ENCODE measurements at regions not wholly inside any gene's neighbourhood (a gene's known extent, or its start where the extent isn't known, plus 50 kb on each side); places are given as distances from the start of the nearest gene placed in this dataset.

GRCh38 chr2:4900242-4900641, 791.9 kb upstream of the SOX11 start:
- no peak for DNase-seq (ENCODE audit: low read depth)
- Histone ChIP-seq H3K36me3 (ENCODE audit: control insufficient read depth, insufficient read depth, low read length) (no peaks in the 10 kb centered on the region), H3K4me3 (ENCODE audit: low read depth, low read length) (no peak overlapping the region), H3K27me3 (ENCODE audit: control insufficient read depth, insufficient read depth, low read length) (no peaks in the 10 kb centered on the region)
- TF ChIP-seq, protein P1, sequence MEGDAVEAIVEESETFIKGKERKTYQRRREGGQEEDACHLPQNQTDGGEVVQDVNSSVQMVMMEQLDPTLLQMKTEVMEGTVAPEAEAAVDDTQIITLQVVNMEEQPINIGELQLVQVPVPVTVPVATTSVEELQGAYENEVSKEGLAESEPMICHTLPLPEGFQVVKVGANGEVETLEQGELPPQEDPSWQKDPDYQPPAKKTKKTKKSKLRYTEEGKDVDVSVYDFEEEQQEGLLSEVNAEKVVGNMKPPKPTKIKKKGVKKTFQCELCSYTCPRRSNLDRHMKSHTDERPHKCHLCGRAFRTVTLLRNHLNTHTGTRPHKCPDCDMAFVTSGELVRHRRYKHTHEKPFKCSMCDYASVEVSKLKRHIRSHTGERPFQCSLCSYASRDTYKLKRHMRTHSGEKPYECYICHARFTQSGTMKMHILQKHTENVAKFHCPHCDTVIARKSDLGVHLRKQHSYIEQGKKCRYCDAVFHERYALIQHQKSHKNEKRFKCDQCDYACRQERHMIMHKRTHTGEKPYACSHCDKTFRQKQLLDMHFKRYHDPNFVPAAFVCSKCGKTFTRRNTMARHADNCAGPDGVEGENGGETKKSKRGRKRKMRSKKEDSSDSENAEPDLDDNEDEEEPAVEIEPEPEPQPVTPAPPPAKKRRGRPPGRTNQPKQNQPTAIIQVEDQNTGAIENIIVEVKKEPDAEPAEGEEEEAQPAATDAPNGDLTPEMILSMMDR (IDR thresholded peaks at IDR 0.05; ENCODE audit: insufficient read depth, low read depth, low read length) = no peak
- POLR2A ChIA-PET = no interaction called here
- CTCF ChIA-PET = no interaction called here

DNA sequence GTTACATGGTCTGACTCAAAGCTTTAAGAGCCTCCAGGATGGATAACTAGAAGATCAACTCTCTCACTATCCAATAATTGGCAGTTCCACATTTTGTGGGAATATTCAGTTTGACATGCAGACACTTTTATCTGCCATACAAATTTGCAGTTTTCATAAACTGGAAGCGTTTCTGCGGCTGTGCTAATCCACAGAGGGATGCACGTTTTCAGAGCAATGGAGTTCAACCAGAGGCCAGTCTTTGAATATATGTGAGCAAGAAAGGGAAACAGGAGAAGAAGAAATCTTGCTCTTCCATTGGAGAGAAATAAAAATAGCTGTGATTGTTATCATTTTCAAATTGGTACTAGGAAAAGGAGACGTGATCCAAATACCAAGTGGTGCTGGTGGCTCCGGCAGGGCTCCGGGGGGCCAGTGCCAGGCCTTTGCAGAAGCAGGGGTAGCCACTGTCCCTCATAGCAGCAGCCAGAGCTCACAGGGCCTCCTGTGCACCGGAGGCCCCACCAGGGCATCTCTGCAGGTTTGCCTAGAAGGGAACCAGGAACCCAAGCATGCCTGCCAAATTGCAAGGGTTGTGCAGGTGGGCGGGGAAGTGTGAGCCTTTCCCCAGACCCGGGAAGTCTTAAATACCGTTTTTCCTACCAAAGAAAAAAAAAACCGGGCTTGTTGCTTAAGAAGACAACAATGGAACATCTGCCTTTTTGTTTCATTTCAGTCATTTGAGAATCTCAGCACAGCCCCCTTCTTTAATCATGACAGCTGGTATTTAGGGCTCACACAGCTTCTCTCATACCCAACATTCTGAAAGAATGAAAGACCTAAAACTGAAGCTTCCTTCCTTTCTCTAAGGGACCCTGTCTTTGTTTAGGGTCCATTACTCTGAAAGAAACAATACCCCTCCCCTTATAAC, 791.1 kb upstream of the SOX11 start:
- Histone ChIP-seq H3K27me3 (ENCODE audit: control insufficient read depth, insufficient read depth, low read length) (no peaks in the 10 kb centered on the region), H3K4me3 (ENCODE audit: low read depth, low read length) (no peak overlapping the region), H3K36me3 (ENCODE audit: control insufficient read depth, insufficient read depth, low read length) (no peaks in the 10 kb centered on the region)
- POLR2A ChIA-PET = no interaction called here
- DNase-seq (ENCODE audit: low read depth) = no peak
- TF ChIP-seq, protein P1 (IDR thresholded peaks at IDR 0.05; ENCODE audit: insufficient read depth, low read depth, low read length) = no peak
- CTCF ChIA-PET = interaction anchor here (0.6 kb wide), 1 partner anchor 31 kb away, joined by 3 read pairs; no protein-coding TSS in a partner anchor

- H3K27me3 ChIP-seq (ENCODE audit: control insufficient read depth, insufficient read depth, low read length) = no peaks in the 10 kb centered on the region
- no peaks in the 10 kb centered on the region for H3K36me3 ChIP-seq (ENCODE audit: control insufficient read depth, insufficient read depth, low read length)
- TF ChIP-seq, protein P1 (IDR thresholded peaks at IDR 0.05; ENCODE audit: insufficient read depth, low read depth, low read length) = no peak
- DNase-seq (ENCODE audit: low read depth) = no peak
- CTCF ChIA-PET = no interaction called here
- POLR2A ChIA-PET = no interaction called here
- no peak overlapping the region for H3K4me3 ChIP-seq (ENCODE audit: low read depth, low read length)
These were observed 788.4 kb upstream of the SOX11 start for GRCh38 chr2:4903656-4904348.

GRCh38 chr2:4908461-4908860, 783.7 kb upstream of the SOX11 start:
- TF ChIP-seq, protein P1 (IDR thresholded peaks at IDR 0.05; ENCODE audit: insufficient read depth, low read depth, low read length) = no peak
- DNase-seq (ENCODE audit: low read depth) = no peak
- Histone ChIP-seq H3K4me3 (ENCODE audit: low read depth, low read length) (no peak overlapping the region), H3K27me3 (ENCODE audit: control insufficient read depth, insufficient read depth, low read length) (no peaks in the 10 kb centered on the region), H3K36me3 (ENCODE audit: control insufficient read depth, insufficient read depth, low read length) (no peaks in the 10 kb centered on the region)
- ChIA-PET POLR2A (no interaction called here), CTCF (no interaction called here)

GRCh38 chr2:4909346-4910009, 782.7 kb upstream of the SOX11 start:
- ChIA-PET CTCF (no interaction called here), POLR2A (no interaction called here)
- no peaks in the 10 kb centered on the region for H3K27me3 ChIP-seq (ENCODE audit: control insufficient read depth, insufficient read depth, low read length)
- no peak for DNase-seq (ENCODE audit: low read depth)
- no peak overlapping the region for H3K4me3 ChIP-seq (ENCODE audit: low read depth, low read length)
- TF ChIP-seq, protein P1 (IDR thresholded peaks at IDR 0.05; ENCODE audit: insufficient read depth, low read depth, low read length) = no peak
- no peaks in the 10 kb centered on the region for H3K36me3 ChIP-seq (ENCODE audit: control insufficient read depth, insufficient read depth, low read length)

Measured in BJ (cell line).